Endothelial cell of umbilical vein (primary cell): ENCODE measurements at regions not wholly inside any gene's neighbourhood (a gene's known extent, or its start where the extent isn't known, plus 50 kb on each side); places are given as distances from the start of the nearest gene placed in this dataset.

Experiments used
- BruUV-seq: library from RNA; stranded (reverse); fragments of 400-500 nt; replicated peaks from 2 replicates; lab custom pipeline; 2021; lab: Mats Ljungman, UMichigan
- CTCF ChIA-PET: fragments of 300-600, 350-600 bp; sonication (Branson Sonifier 250); formaldehyde crosslinking; loops from one replicate; lab custom pipeline; 2021; ENCODE audit warnings: antibody characterized with exemption, inconsistent platforms; lab: Charles Lee
- POLR2A ChIA-PET: fragments of 300-600, 350-600 bp; sonication (Branson Sonifier 250); formaldehyde crosslinking; loops from one replicate; lab custom pipeline; 2021; ENCODE audit warnings: antibody characterized with exemption, inconsistent platforms; lab: Charles Lee
- DNase-seq: peaks from one replicate; pipeline ENCODE4 v3.0.0-alpha.2; 2011; ENCODE audit warnings: low read depth, low spot score
- FAIRE-seq: peaks from 2 replicates; lab custom pipeline; 2011; peaks lifted over from hg19 to GRCh38; lab: Jason Lieb, UNC
- H2AFZ ChIP-seq: 2 replicates; pipeline ENCODE4 v1.6.0; 2012; ENCODE audit warnings: low read depth, low read length, control low read depth, inconsistent platforms
- H3K27ac ChIP-seq: 2 replicates; pipeline ENCODE4 v1.5.1; 2011; ENCODE audit warnings: low read depth, mild to moderate bottlenecking, control low read depth, low read length, moderate library complexity; ENCODE audit not compliant: insufficient read depth
- H3K27me3 ChIP-seq, 2 experiments: 2 replicates each; pipeline versions ENCODE4 v1.6.0 to v1.6.1; 2011; ENCODE audit warnings: low read length in 2 of 2, mixed read lengths in 1 of 2; ENCODE audit not compliant: control insufficient read depth in 2 of 2, insufficient read depth in 2 of 2
- H3K36me3 ChIP-seq, 2 experiments: 2 replicates in 1 of 2; 3 replicates in 1 of 2; pipeline ENCODE4 v1.5.1; 2011; ENCODE audit warnings: low read length in 2 of 2, mild to moderate bottlenecking in 1 of 2, moderate library complexity in 1 of 2; ENCODE audit not compliant: control insufficient read depth in 2 of 2, insufficient read depth in 2 of 2; ENCODE audit errors: extremely low read depth in 1 of 2
- H3K4me1 ChIP-seq: 3 replicates; pipeline ENCODE4 v1.5.1; 2011; ENCODE audit warnings: mild to moderate bottlenecking, low read length; ENCODE audit not compliant: control insufficient read depth, insufficient read depth; ENCODE audit errors: extremely low read depth
- H3K4me2 ChIP-seq: 2 replicates; pipeline ENCODE4 v1.6.1; 2011; ENCODE audit warnings: low read length, control low read depth, mixed read lengths; ENCODE audit not compliant: insufficient read depth
- H3K4me3 ChIP-seq, 3 experiments: fragments of 200-600 bp in 1 of 3; sonication (generic), shearing (Covaris generic) in 1 of 3; replicated peaks in 1 of 3; 2 replicates each; pipeline ENCODE4 v1.5.1; 2011 to 2016; ENCODE audit warnings: control low read depth in 3 of 3, low read length in 3 of 3, mild to moderate bottlenecking in 2 of 3, inconsistent platforms in 1 of 3, low read depth in 1 of 3, moderate library complexity in 1 of 3; ENCODE audit not compliant: insufficient read depth in 1 of 3
- H3K79me2 ChIP-seq: 2 replicates; pipeline ENCODE4 v1.6.0; 2012; ENCODE audit warnings: low read length, inconsistent platforms; ENCODE audit not compliant: control insufficient read depth, insufficient read depth
- H3K9ac ChIP-seq: replicated peaks from 2 replicates; pipeline ENCODE3; 2011; ENCODE audit warnings: low read length, control low read depth; ENCODE audit not compliant: insufficient read depth; ENCODE audit errors: extremely low read depth
- H3K9me1 ChIP-seq: replicated peaks from 3 replicates; pipeline ENCODE4 v1.6.0; 2011; ENCODE audit warnings: mild to moderate bottlenecking, low read length; ENCODE audit not compliant: control insufficient read depth, insufficient read depth; ENCODE audit errors: extremely low read depth
- H3K9me3 ChIP-seq: replicated peaks from 2 replicates; pipeline ENCODE4 v1.5.1; 2012; ENCODE audit warnings: low read length, inconsistent platforms; ENCODE audit not compliant: control insufficient read depth, insufficient read depth
- H4K20me1 ChIP-seq: replicated peaks from 2 replicates; pipeline ENCODE3; 2011; ENCODE audit warnings: mild to moderate bottlenecking, low read length; ENCODE audit not compliant: control insufficient read depth, insufficient read depth; ENCODE audit errors: extremely low read depth
- CTCF ChIP-seq, 2 donors: IDR thresholded peaks; 1 replicate in 1 of 2; 2 replicates in 1 of 2; pipeline ENCODE4 v1.5.1; 2011; ENCODE audit warnings: low read length in 2 of 2, mild to moderate bottlenecking in 2 of 2, moderate library complexity in 2 of 2, control low read depth in 1 of 2, inconsistent platforms in 1 of 2, low read depth in 1 of 2; ENCODE audit not compliant: insufficient read depth in 1 of 2; ENCODE audit errors: extremely low read depth in 1 of 2
- GATA2 ChIP-seq: IDR thresholded peaks from 2 replicates; pipeline ENCODE4 v1.7.0; 2011; ENCODE audit warnings: low read depth, mild to moderate bottlenecking, moderate library complexity, mixed read lengths, low read length; ENCODE audit not compliant: insufficient read length, insufficient read depth
- JUN ChIP-seq: IDR thresholded peaks from 2 replicates; pipeline ENCODE4 v1.6.1; 2011; ENCODE audit warnings: borderline replicate concordance, low read depth; ENCODE audit not compliant: insufficient read length, insufficient read depth
- MAX ChIP-seq: IDR thresholded peaks from 2 replicates; pipeline ENCODE4 v1.6.1; 2011; ENCODE audit not compliant: insufficient read depth, insufficient read length
- MYC ChIP-seq: IDR thresholded peaks from one replicate; pipeline ENCODE4 v1.6.1; 2011; ENCODE audit warnings: mild to moderate bottlenecking, low read depth, low read length
- POLR2A ChIP-seq: IDR thresholded peaks from 2 replicates; pipeline ENCODE4 v1.6.1; 2012; ENCODE audit warnings: low read depth, mild to moderate bottlenecking, control low read depth, low read length
- POLR2AphosphoS5 ChIP-seq: IDR thresholded peaks from 2 replicates; pipeline ENCODE4 v1.6.1; 2012; ENCODE audit warnings: low read depth, mild to moderate bottlenecking, control low read depth, low read length, moderate library complexity; ENCODE audit not compliant: insufficient read depth
- dilution Hi-C: fragments of 300-500 bp; cut with MboI; formaldehyde crosslinking; loops from one replicate; pipeline ENCODE4 v1.15.0; 2019; ENCODE audit warnings: low sequenced_read_pairs; ENCODE audit not compliant: extremely low pct_ligation_motif_present
- intact Hi-C: fragments of 100-400 bp; cut with micrococcal nuclease; formaldehyde crosslinking; loops from one replicate; pipeline ENCODE4 v1.10.0; 2022

- no peaks in the 10 kb centered on the region for H3K9me1 ChIP-seq
- H3K9ac ChIP-seq, result no peak overlapping the region
- TF ChIP-seq GATA2, result no peak
- H3K4me3 ChIP-seq, result no peak overlapping the region
- ChIA-PET CTCF (no interaction called here), POLR2A (no interaction called here)
- BruUV-seq, result no TSS peak
- no peak overlapping the region for H3K27ac ChIP-seq
- dilution Hi-C loops (no loop called here), intact Hi-C loops (no loop called here)
- no peaks in the 10 kb centered on the region for H3K4me1 ChIP-seq
- no peaks in the 10 kb centered on the region for H4K20me1 ChIP-seq
- H2AFZ ChIP-seq, result no peak overlapping the region
- DNase-seq (no peak), FAIRE-seq (no peak)
- no peaks in the 10 kb centered on the region for H3K79me2 ChIP-seq
- H3K9me3 ChIP-seq, result no peaks in the 10 kb centered on the region
- no peaks in the 10 kb centered on the region for H3K27me3 ChIP-seq
- H3K36me3 ChIP-seq, result no peaks in the 10 kb centered on the region
- H3K4me2 ChIP-seq, result no peak overlapping the region
These were observed 391.2 kb downstream of the SLITRK2 start for GRCh38 chrX:146208821-146209220.

GRCh38 chrX:146224442-146224841 is 406.8 kb downstream of the SLITRK2 start:
- POLR2A ChIA-PET, result no interaction called here
- CTCF ChIA-PET, result no interaction called here
- dilution Hi-C loops (no loop called here), intact Hi-C loops (no loop called here)
- Histone ChIP-seq H3K4me2 (no peak overlapping the region), H2AFZ (no peak overlapping the region), H3K27ac (no peak overlapping the region), H3K4me1 (no peaks in the 10 kb centered on the region), H3K79me2 (no peaks in the 10 kb centered on the region), H3K9me1 (no peaks in the 10 kb centered on the region), H3K4me3 (no peak overlapping the region), H3K36me3 (no peaks in the 10 kb centered on the region), H3K27me3 (no peaks in the 10 kb centered on the region), H3K9me3 (no peaks in the 10 kb centered on the region), H4K20me1 (no peaks in the 10 kb centered on the region), H3K9ac (no peak overlapping the region)
- no TSS peak for BruUV-seq
- TF ChIP-seq JUN (no peak), MYC (no peak), MAX (no peak), GATA2 (no peak), CTCF (IDR thresholded peaks at IDR 0.05; ENCODE audit: extremely low read depth in 1 of 2, insufficient read depth in 1 of 2, low read depth in 1 of 2, low read length in 2 of 2) (no peak), POLR2A (no peak), POLR2AphosphoS5 (no peak)
- FAIRE-seq (no peak), DNase-seq (no peak)
